ENCODE measurements at regions not wholly inside any gene's neighbourhood (a gene's known extent, or its start where the extent isn't known, plus 50 kb on each side); places are given as distances from the start of the nearest gene placed in this dataset.

DNA sequence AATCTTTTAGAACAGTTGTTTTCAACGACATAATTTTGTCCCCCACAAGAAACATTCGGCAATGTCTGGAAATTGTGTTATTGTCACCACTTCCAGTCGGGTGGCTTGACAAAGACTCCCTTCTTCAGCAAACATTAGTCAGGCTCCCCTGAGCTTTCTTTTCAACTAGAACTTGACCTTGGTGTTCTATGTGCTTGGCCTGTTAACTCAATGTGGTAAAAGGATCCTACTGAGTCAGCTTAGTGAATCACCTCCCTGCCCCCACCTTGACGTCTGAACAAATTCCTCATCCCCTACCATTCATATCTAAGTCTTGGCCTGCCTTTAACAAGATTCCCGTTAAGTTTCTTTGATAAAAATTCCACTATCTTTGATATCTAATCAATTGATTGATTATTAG lies 465.0 kb upstream of the ROBO1 start:
- intact Hi-C loops (cut with DNase I): no loop called here
- DNase-seq: peak in 4 of 42 donors; percentile 5 to 50 (median 7)

DNA sequence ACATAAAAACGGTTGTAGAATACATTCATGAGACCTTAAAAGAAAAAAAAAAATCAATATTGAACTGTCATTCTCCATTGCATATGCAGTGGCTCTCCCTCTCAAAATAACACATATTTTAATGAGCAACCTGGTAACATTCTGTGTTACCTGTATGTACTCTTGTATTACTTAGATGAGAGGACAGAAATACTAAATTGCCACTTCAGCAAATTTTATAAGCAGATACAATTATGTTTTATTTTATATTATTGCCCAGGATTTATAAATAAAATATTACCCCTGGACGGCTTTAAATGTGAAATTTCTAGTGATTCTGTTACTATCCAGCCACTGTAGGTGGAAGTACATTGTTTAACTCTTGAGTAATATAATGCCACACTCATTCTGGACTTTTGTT lies 463.2 kb upstream of the ROBO1 start:
- DNase-seq: no peak
- intact Hi-C loops (cut with DNase I): no loop called here

- intact Hi-C loops (cut with DNase I): no loop called here
- DNase-seq: no peak
Observed at GRCh38 chr3:80227216-80227615, 459.4 kb upstream of the ROBO1 start.

- intact Hi-C loops (cut with DNase I): no loop called here
- no peak for DNase-seq
Observed at GRCh38 chr3:80215191-80215590, 447.4 kb upstream of the ROBO1 start.

DNA sequence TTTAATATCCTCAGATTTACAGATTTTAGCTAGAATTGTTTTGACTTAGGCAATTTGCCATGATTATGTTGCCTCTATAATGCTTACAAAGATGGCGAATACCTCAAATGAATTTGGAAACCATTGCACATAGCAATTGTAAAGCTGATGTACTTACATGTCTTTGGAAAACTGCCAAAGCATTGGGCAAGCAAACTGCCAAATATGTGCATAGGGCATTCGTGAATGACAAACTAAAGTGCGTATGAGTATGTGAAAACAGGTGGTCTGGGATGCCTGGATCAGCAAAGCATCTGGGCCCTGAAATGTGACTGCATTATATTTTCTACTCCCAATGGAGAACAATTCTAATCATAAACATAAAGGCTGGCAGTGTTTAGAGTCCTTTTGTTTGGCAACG lies 445.3 kb upstream of the ROBO1 start:
- no peak for DNase-seq
- intact Hi-C loops (cut with DNase I): no loop called here

DNA sequence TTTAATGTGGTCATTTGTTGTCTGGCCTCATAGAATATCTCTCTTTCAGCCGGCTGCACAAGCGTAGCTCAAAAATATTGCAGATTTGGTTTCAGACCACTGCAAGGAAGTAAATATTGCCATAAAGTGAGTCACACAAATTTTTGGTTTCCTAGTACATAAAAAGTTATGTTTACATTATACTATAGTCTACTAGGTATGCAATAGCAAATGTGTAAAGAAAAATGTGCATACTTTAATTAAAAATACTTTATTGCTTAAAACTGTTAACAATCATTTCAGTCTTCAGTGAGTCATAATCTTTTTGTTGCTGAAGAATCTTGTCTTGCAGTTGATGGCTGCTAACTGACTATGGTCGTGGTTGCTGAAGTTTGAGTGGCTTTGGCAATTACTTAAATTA lies 425.1 kb upstream of the ROBO1 start:
- intact Hi-C loops (cut with DNase I): no loop called here
- DNase-seq: no peak

DNA sequence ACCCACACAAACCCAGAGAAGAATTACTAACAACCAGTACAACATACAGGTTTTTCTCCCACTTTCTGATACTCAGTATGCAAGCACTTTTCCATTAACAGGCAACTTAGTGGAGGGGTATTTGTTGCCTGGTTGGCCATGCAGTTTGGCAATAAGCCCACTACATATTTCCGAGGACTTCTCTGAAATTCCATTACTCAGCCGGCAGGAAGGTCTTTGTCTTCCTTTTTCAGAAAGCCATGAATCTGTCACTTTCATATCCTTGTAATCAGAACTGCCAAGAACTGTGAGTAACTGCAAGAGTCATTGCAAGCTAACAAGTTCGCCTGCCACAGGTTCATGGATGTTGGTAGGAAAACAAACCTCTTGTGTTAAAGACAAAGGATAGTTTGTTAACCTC lies 422.3 kb upstream of the ROBO1 start:
- DNase-seq: peak in 5 of 42 donors; percentile 1 to 42 (median 4)
- intact Hi-C loops (cut with DNase I): no loop called here

DNA sequence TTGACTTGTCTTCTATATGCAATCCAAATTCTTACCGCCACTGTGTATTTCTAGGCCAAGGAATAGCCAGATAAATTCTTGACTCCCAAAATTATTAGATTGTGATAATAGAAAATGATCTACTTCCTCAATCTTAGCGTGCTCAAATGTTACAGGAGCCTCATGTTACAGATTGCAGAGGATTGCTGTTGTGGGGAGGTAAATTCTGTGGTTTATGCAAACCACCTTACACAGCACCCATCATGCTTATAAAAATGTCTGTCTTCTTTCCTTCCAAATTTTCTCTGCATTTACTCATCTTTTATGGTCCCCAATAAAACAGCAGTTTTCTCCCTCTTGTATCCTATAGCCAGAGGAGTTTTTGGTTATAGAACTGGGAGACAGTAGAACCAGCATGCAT lies 420.2 kb upstream of the ROBO1 start:
- no peak for DNase-seq
- intact Hi-C loops (cut with DNase I): no loop called here

GRCh38 chr3:80159990-80160506 lies 392.2 kb upstream of the ROBO1 start:
- intact Hi-C loops (cut with DNase I): no loop called here
- no peak for DNase-seq

DNA sequence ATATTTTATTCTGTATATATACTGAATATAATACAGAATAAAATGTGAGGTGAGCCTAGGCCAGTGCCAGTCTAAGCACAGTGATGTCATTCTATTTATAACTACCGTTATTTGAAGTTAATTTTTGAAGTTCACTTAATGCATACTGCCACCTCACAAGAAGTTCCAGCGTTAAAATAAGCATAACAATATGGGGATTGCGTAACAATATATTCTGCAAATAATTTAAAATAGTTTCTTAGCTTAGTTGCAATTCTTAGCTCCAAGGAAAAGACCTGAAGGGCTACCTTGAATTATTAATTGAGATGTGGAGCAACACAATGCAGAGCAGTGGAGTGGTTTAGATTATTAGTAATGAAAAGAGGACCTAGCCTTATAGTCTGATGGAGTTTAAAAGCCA lies 390.5 kb upstream of the ROBO1 start:
- DNase-seq: no peak
- intact Hi-C loops (cut with DNase I): no loop called here

GRCh38 chr3:80157546-80157945 lies 389.7 kb upstream of the ROBO1 start:
- DNase-seq: no peak
- intact Hi-C loops (cut with DNase I): no loop called here

DNA sequence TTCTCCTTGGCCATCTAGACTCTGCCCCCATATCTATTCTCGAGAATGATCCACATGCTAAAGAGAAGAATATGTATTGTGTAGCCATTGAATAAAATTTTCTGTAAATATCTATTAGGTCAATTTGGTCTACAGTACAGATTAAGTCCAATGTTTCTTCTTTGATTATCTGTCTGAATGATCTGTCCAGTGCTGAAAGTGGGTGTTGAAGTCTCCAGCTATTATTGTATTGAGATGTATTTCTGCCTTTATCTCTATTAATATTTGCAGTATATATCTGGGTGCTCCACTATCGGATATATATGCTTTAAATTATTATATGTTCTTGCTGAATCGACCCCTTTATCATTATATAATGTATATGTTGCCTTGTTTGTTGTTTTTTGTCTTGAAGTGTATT lies 384.9 kb upstream of the ROBO1 start:
- intact Hi-C loops (cut with DNase I): no loop called here
- no peak for DNase-seq

DNA sequence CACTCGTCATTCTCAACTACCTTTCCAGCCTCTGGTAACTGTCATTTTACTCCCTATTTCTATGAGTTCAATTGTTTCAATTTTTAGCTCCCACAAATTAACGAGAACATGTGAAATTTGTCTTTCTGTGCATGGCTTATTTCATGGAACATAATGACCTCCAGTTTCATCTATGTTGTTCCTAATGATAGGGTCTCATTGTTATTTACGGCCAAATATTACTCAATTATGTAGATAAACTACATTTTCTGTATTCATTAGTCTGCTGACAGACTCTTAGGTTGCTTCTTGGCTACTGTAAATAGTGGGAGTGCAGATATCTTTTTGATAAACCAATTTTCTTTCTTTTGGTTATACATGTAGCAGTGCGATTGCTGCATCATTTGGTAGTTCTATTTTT lies 374.9 kb upstream of the ROBO1 start:
- no peak for DNase-seq
- intact Hi-C loops (cut with DNase I): no loop called here

- DNase-seq: no peak
Observed at GRCh38 chr3:80141557-80141956, 373.8 kb upstream of the ROBO1 start.

DNA sequence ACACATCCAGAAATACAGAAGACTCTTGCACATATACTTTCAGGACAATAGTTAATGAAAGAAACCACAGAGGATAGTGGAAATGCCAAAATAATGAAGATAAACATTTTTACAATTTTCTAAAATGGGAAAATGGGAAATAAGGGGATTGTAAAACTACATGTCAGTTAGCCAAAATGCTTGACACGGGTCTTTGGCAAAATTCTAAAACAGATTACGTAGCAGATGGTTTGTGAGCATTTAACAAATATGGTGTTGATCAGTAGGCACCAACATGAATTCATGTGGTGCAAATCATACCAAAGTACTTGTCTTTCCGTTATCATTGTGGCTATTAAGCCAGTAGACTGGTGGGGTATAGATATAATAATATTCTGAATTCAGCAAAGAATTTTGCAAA lies 348.5 kb upstream of the ROBO1 start:
- no peak for DNase-seq
- intact Hi-C loops (cut with DNase I): no loop called here

More at GRCh38 chr3:80141557-80141956, 373.8 kb upstream of the ROBO1 start:
- intact Hi-C loops (cut with DNase I): no loop called here

- intact Hi-C loops (cut with DNase I): no loop called here
- no peak for DNase-seq
Observed at GRCh38 chr3:80114694-80115093, 346.9 kb upstream of the ROBO1 start.

GRCh38 chr3:80113331-80113730 lies 345.5 kb upstream of the ROBO1 start:
- intact Hi-C loops (cut with DNase I): no loop called here
- DNase-seq: no peak

- DNase-seq: no peak
- intact Hi-C loops (cut with DNase I): no loop called here
Observed at GRCh38 chr3:80099559-80100066, 331.8 kb upstream of the ROBO1 start.

- intact Hi-C loops (cut with DNase I): no loop called here
Observed at GRCh38 chr3:80097674-80098073, 329.9 kb upstream of the ROBO1 start.

DNA sequence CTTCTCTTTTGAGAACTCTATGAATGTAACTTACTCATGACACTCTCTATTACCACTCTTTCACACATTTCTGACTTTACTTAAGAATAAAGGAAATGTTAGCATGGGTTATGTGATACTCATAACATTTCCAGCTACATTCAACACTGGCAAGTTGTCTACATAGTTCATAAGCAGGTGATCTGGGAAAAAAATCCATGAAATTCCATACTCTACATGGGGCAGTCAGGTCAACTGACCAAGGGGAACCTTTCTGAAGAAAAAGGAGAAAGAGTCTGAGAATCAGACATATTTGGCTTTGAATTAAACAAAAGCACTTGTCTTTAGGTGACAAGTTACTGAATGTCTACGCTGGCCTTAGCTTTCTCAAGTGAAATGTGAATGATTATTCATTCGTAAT lies 329.1 kb upstream of the ROBO1 start:
- intact Hi-C loops (cut with DNase I): no loop called here
- no peak for DNase-seq

More at GRCh38 chr3:80097674-80098073, 329.9 kb upstream of the ROBO1 start:
- DNase-seq: no peak

- no peak for DNase-seq
- intact Hi-C loops (cut with DNase I): no loop called here
Observed at GRCh38 chr3:80094589-80094988, 326.8 kb upstream of the ROBO1 start.

DNA sequence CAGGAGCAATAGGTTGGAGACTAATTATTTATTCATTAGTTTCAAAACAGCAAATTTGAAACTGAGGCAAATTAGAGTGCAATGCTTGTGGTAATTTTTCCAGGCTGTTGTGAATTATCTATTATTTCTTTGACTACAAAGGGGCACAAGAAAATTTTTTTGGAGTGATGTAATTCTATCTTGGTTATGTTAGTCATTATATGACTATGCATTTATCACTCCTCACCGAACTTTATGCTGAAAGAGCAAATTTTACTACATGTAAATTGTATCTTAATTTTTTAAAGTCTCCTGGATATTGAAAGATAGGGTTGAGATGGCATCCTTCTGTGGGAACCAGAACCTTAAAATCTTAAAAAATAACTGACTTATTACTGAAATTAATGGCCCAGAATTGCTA lies 320.0 kb upstream of the ROBO1 start:
- intact Hi-C loops (cut with DNase I): no loop called here
- DNase-seq: no peak
